Prostate gland (tissue), 2 donors: ENCODE measurements at regions not wholly inside any gene's neighbourhood (a gene's known extent, or its start where the extent isn't known, plus 50 kb on each side); places are given as distances from the start of the nearest gene placed in this dataset.

ENCODE experiments used
- DNase-seq: peaks from one replicate; pipeline ENCODE4 v3.0.0-alpha.2; 2019; ENCODE audit warnings: low spot score
- H3K27ac ChIP-seq, 2 donors: fragments of 200-600 bp; sonication (generic); 2 replicates each; pipeline ENCODE4 v1.5.1; 2017 to 2019
- H3K27me3 ChIP-seq: fragments of 200-600 bp; sonication (generic); replicated peaks from 2 replicates; pipeline ENCODE4 v1.5.1; 2019; ENCODE audit not compliant: insufficient read depth
- H3K36me3 ChIP-seq, 2 donors: fragments of 200-600 bp; sonication (generic); 1 replicate in 1 of 2; 2 replicates in 1 of 2; pipeline versions ENCODE4 v1.5.1 to v1.8.1; 2017 to 2019
- H3K4me1 ChIP-seq: fragments of 200-600 bp; sonication (generic); replicated peaks from 2 replicates; pipeline ENCODE4 v1.5.1; 2019
- H3K4me3 ChIP-seq, 2 donors: fragments of 200-600 bp; sonication (generic); 2 replicates each; pipeline ENCODE4 v1.5.1; 2017 to 2019
- H3K9me3 ChIP-seq: fragments of 200-600 bp; sonication (generic); 2 replicates; pipeline ENCODE4 v1.5.1; 2017
- CTCF ChIP-seq, 4 experiments: fragments of 200-600 bp in 2 of 4; fragments of 450-650 bp in 2 of 4; sonication (generic) in 2 of 4; IDR thresholded peaks; 1 replicate in 3 of 4; 2 replicates in 1 of 4; pipeline ENCODE4 v1.5.1; 2016 to 2019; ENCODE audit warnings: antibody characterized with exemption in 4 of 4, mild to moderate bottlenecking in 2 of 4, moderate library complexity in 2 of 4
- POLR2A ChIP-seq: fragments of 450-650 bp; IDR thresholded peaks from one replicate; pipeline ENCODE4 v1.6.1; 2016; ENCODE audit warnings: antibody characterized with exemption, mild to moderate bottlenecking
- POLR2AphosphoS5 ChIP-seq: sonication (generic); formaldehyde crosslinking; IDR thresholded peaks from one replicate; pipeline ENCODE4 v1.6.1; 2017; ENCODE audit warnings: antibody characterized with exemption
- WGBS: methylation state at CpG from one replicate; pipeline ENCODE4 v1.1.5; 2018; 5-methylcytosine and 5-hydroxymethylcytosine counted together
- intact Hi-C: fragments of 100-400 bp; cut with DNase I; formaldehyde crosslinking; loops from one replicate; pipeline ENCODE4 v1.14.2; 2022

GRCh38 chr3:105950881-105951600 is 82.2 kb upstream of the CBLB start:
- TF ChIP-seq CTCF (IDR thresholded peaks at IDR 0.05) (no peak), POLR2AphosphoS5 (no peak), POLR2A (no peak)

GRCh38 chr3:105953831-105954230 is 85.0 kb upstream of the CBLB start:
- Histone ChIP-seq H3K27me3 (no peaks in the 10 kb centered on the region), H3K36me3 (no peaks in the 10 kb centered on the region), H3K4me1 (no peaks in the 10 kb centered on the region), H3K4me3 (no peak overlapping the region), H3K9me3 (no peaks in the 10 kb centered on the region), H3K27ac (no peak overlapping the region)
- 83% methylated on average over 1 of the region's 1 CpG for WGBS
- intact Hi-C loops = no loop called here
- TF ChIP-seq POLR2AphosphoS5 (no peak), CTCF (IDR thresholded peaks at IDR 0.05) (no peak), POLR2A (no peak)
- DNase-seq = no peak

More at GRCh38 chr3:105950881-105951600, 82.2 kb upstream of the CBLB start:
- H3K9me3 ChIP-seq = no peaks in the 10 kb centered on the region
- H3K27me3 ChIP-seq = no peaks in the 10 kb centered on the region
- H3K27ac ChIP-seq = no peak overlapping the region
- no peak for DNase-seq
- intact Hi-C loops = no loop called here
- H3K36me3 ChIP-seq = no peaks in the 10 kb centered on the region
- H3K4me1 ChIP-seq = no peaks in the 10 kb centered on the region
- no peak overlapping the region for H3K4me3 ChIP-seq
- WGBS = 39% methylated on average over 2 of the region's 2 CpGs

GRCh38 chr3:105956306-105956705 is 87.5 kb upstream of the CBLB start:
- H3K36me3 ChIP-seq = no peaks in the 10 kb centered on the region
- no peak for DNase-seq
- H3K4me3 ChIP-seq = no peak overlapping the region
- no peaks in the 10 kb centered on the region for H3K27me3 ChIP-seq
- no peaks in the 10 kb centered on the region for H3K9me3 ChIP-seq
- TF ChIP-seq POLR2AphosphoS5 (no peak), CTCF (IDR thresholded peaks at IDR 0.05) (no peak), POLR2A (no peak)
- WGBS = 30% methylated on average over 1 of the region's 1 CpG
- intact Hi-C loops = no loop called here
- H3K4me1 ChIP-seq = no peaks in the 10 kb centered on the region
- no peak overlapping the region for H3K27ac ChIP-seq

- no peaks in the 10 kb centered on the region for H3K9me3 ChIP-seq
- H3K4me1 ChIP-seq = no peaks in the 10 kb centered on the region
- TF ChIP-seq POLR2AphosphoS5 = no peak
- no peak for TF ChIP-seq POLR2A
- no peak for TF ChIP-seq CTCF (IDR thresholded peaks at IDR 0.05)
- 80% methylated on average over 5 of the region's 5 CpGs for WGBS
- DNase-seq = no peak
- no peak overlapping the region for H3K4me3 ChIP-seq
- no peaks in the 10 kb centered on the region for H3K36me3 ChIP-seq
- no peak overlapping the region for H3K27ac ChIP-seq
- intact Hi-C loops = no loop called here
- no peaks in the 10 kb centered on the region for H3K27me3 ChIP-seq
Observed at GRCh38 chr3:105957722-105958121, 88.9 kb upstream of the CBLB start.
